Activated CD4-positive, alpha-beta T cell treated with anti-CD3 and anti-CD28 coated beads, Interleukin-2, amount 50 U/mL, for 16 hours (primary cell): ENCODE measurements at regions not wholly inside any gene's neighbourhood (a gene's known extent, or its start where the extent isn't known, plus 50 kb on each side); places are given as distances from the start of the nearest gene placed in this dataset.
"Not testable (repeated sequence)": the region's sequence is repeated elsewhere in the genome, so short reads cannot be mapped to it uniquely, and the experiment has no call there.

Experiments used
- DNase-seq: peaks from one replicate; pipeline ENCODE4 v3.0.0-alpha.2; 2020

DNA sequence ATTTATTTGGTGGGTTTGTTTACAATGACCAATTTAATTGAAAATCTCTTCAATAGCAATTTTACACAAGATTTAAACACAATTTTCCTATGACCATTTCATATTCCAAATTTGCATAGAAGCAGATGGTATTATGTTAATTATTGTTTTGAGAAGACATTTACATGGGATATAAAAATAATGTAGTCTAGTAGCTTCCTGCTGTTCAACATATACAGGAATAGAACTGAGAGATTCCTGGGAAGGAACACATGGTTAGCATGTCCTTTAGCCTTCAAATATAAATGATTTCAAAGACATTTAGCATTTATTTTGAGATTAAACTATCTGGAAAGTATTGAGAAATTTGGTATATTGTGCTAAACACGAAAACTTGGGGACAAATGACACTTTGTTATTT is 129.6 kb downstream of the KCNE4 start:
- DNase-seq: no peak

DNA sequence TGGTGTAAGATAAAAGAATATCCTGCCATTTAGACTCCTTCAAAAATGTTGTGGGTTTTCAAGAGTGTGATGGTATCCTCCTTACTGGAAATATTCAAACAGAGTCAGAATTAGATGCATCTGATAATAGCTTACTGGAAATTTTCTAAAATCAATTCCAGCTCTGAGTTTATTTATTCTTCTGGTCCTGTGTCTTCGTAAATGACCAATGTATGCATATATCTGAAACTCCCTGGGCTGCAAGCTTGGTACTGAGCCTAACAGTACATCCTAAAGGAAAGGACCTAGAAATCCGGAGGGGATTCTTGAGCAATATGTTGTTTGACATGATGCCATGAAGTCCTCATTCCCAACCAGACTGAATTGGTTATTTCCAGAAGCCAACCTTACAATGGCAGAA is 130.4 kb downstream of the KCNE4 start:
- DNase-seq: no peak

- no peak for DNase-seq
These were observed 133.6 kb downstream of the KCNE4 start for GRCh38 chr2:223185638-223186037.

GRCh38 chr2:223187256-223187655 is 135.3 kb downstream of the KCNE4 start:
- DNase-seq: no peak

- DNase-seq: not testable (repeated sequence)
These were observed 138.7 kb downstream of the KCNE4 start for GRCh38 chr2:223190561-223191206.

- no peak for DNase-seq
These were observed 144.3 kb downstream of the KCNE4 start for GRCh38 chr2:223196331-223196730.

DNA sequence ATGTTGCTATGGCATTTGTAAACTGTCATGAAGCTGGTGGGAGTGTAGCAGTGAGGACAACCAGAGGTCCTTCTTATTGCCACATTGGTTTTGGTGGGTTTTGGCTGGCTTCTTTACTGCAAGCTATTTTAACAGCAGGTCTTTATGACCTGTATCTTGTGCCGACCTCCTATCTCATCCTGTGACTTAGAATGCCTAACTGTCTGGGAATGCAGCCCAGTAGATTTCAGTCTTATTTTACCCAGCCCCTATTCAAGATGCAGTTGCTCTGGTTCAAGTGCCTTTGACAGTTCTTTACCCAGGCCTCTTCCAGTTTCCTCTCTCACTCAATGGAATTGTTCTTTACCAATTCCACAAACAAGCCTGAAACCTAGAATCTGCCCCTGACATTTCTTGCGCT is 145.1 kb downstream of the KCNE4 start:
- DNase-seq: no peak

DNA sequence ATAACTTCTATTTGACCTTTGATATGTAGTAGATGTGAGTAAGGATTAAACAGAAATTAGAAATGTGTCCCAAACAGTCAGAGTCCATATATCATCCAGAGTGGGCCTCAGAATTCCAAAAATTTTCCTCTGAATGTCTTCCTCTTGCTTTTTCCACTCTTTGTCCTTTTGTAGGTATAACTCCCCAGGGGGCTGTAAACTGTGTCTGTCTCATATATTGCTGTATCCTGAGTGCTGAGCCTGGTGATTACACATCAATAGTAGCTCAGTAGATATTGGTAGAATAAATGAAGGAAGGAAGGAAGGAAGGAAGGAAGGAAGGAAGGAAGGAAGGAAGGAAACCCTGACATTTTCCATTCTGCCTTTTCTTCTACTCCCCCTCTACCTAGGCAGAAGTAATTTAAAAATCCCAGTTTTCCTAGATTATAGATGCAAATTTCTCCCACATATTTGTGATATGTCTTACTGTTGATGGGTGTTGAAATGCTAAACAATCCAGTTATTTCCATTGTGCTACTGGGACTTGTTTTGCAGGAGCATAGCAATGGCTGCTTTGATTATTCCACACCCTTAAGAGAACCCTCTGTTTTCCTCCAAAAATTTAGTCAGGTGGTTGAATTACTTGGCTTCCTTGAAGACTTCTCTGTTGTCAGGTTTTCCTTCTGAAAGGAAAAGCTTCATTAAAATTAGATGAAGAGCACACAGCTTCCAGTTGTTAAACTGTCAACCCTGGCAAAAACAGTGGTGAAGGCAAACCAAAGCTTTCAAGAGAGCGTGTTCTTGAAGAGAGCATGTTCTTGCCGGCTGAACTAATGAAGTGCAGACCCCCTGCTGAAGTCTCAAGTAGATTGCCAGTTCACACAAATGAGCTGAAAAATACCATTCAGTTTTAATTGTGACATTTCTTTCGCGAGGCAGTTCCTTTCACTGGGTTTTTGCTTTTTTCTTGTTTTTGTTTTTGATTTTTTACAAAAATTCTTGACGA is 147.8 kb downstream of the KCNE4 start:
- DNase-seq: no peak

DNA sequence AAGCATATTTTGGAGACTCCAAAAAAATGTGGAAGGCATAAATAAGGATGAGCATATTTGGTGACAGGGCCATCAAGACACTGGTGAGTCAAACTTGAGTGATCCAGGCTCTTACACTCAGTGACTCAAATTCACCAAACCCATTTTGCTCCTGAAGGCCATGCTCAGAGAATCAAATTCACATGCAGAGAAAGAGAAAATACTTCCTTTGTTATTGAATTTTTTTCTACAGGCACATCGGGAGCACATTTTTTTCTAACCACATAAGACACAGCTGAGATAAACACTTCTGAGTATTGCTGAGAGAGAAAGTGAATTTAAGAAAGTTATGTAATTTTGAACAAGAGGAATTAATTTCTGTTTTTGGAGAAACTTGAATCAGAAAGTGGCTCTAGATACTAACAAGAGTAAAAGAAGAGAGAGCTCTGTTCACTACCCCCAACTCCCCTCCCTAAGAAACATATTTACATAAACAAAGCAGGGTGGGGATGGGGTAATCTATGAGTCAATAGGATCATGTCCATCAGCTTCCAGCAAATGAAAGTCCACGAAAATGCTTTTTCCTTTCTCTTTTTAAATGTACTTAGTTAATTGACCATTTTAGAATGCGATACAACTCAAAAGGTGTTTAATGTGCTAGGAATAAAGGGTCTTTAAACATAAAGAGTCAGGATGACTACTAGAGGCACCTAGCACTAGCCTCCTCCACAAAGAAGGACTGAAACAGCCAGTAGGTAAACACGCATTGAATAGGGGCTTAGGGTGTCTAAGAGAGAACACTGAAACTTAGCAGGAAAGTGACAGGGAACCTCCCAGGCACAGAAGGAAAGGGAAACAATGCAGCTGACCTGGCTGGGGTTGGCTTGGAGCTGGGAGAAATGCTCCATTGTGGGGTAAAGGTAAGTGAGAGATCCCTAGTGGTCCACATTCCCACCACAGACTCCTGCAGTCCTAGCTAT is 152.3 kb downstream of the KCNE4 start:
- DNase-seq: no peak

GRCh38 chr2:223210489-223210888 is 158.5 kb downstream of the KCNE4 start:
- no peak for DNase-seq

GRCh38 chr2:223214394-223215253 is 162.6 kb downstream of the KCNE4 start:
- DNase-seq: no peak

DNA sequence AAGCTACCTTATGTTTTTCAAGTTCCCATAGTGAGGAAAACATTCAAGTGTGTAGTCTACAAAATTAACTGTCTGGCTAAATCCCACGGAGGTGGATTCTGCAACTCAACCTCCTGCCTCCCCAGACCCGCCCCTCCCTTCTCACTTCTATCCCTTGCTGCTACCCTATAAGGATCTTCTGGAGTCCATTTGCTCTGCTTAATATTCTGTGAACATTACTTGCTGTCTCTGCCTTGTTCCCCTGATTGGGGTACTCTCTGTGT is 163.2 kb downstream of the KCNE4 start:
- no peak for DNase-seq

DNA sequence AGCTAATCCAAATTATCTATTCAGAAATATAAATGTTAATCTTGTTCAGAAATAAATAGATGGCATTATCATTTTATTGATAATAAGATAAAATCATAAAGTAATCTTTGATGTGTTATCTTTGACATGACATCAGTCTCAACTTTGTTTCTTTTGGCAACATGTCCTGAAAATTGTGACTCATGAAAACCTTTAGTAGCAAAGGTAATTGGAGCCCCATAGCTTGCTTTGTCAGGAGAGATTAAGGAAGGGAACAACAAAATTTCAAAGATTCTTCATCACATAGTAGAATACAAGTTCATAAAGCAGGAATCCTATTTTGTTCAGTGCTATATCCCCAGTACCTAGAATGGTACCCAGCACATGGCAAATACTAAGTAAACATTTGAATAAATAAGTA is 165.4 kb downstream of the KCNE4 start:
- no peak for DNase-seq

- DNase-seq: no peak
These were observed 166.7 kb downstream of the KCNE4 start for GRCh38 chr2:223218587-223219178.

- DNase-seq: no peak
These were observed 168.1 kb downstream of the KCNE4 start for GRCh38 chr2:223219872-223220657.

GRCh38 chr2:223220658-223220925 is 168.6 kb downstream of the KCNE4 start:
- DNase-seq: no peak

GRCh38 chr2:223221139-223221835 is 169.3 kb downstream of the KCNE4 start:
- no peak for DNase-seq

GRCh38 chr2:223222397-223222796 is 170.4 kb downstream of the KCNE4 start:
- DNase-seq: no peak

DNA sequence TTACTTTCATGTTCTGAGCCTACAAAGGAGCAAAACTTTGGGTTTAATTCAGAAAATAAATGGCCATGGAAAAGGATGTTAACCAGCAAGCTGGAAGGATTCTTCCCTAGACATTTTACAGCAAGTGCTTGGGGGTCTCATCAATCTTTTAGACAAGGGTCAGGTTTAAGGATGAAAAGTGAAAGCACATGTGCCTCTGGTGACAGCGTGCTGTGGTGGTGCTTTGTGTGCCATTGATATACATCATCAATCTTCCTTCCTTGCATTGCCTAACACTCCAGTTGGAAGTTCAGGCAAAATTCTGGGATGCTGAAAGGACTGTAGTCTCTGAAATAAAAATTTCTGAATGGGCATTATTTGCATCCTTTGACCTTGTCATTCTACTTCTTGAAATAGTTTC is 171.2 kb downstream of the KCNE4 start:
- DNase-seq: no peak

- no peak for DNase-seq
These were observed 173.3 kb downstream of the KCNE4 start for GRCh38 chr2:223225266-223225665.

GRCh38 chr2:223226264-223226663 is 174.3 kb downstream of the KCNE4 start:
- DNase-seq: no peak
